Fibroblast of mammary gland (primary cell): ENCODE measurements at regions not wholly inside any gene's neighbourhood (a gene's known extent, or its start where the extent isn't known, plus 50 kb on each side); places are given as distances from the start of the nearest gene placed in this dataset.
"Not testable (repeated sequence)": the region's sequence is repeated elsewhere in the genome, so short reads cannot be mapped to it uniquely, and the experiment has no call there.

ENCODE experiments used
- DNase-seq: peaks from one replicate; pipeline ENCODE4 v3.0.0-alpha.2; 2010; ENCODE audit warnings: low read depth
- H3K4me3 ChIP-seq: 2 replicates; pipeline ENCODE4 v1.5.1; 2011; ENCODE audit warnings: low read depth, mild to moderate bottlenecking, low read length, moderate library complexity; ENCODE audit not compliant: control insufficient read depth
- TF ChIP-seq, protein P1 (sequence below): conservative IDR thresholded peaks from 2 replicates; pipeline ENCODE4 v1.5.1; 2011; ENCODE audit warnings: low read depth, low read length, inconsistent platforms; ENCODE audit not compliant: control insufficient read depth, insufficient read depth

DNA sequence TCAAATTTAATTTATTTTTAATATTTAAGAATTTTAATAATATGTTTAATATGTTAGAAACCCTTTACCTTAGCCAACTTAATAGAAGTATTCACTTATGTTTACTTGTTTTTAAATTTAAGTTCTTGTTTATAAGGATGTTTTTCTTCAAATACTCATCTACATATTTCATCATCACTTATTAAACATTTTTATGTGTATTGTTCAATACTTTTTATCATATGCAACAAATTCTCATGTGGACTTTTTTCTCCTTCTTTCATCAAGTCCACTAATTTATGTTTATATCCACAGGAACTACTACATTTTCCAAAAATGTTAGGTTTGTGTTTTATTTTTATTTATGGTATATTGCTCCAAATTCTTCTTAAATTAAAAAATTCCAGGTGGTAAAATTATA is 2113.1 kb upstream of the RAG2 start:
- TF ChIP-seq, protein P1, sequence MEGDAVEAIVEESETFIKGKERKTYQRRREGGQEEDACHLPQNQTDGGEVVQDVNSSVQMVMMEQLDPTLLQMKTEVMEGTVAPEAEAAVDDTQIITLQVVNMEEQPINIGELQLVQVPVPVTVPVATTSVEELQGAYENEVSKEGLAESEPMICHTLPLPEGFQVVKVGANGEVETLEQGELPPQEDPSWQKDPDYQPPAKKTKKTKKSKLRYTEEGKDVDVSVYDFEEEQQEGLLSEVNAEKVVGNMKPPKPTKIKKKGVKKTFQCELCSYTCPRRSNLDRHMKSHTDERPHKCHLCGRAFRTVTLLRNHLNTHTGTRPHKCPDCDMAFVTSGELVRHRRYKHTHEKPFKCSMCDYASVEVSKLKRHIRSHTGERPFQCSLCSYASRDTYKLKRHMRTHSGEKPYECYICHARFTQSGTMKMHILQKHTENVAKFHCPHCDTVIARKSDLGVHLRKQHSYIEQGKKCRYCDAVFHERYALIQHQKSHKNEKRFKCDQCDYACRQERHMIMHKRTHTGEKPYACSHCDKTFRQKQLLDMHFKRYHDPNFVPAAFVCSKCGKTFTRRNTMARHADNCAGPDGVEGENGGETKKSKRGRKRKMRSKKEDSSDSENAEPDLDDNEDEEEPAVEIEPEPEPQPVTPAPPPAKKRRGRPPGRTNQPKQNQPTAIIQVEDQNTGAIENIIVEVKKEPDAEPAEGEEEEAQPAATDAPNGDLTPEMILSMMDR, result no peak
- no peak overlapping the region for H3K4me3 ChIP-seq
- no peak for DNase-seq

DNA sequence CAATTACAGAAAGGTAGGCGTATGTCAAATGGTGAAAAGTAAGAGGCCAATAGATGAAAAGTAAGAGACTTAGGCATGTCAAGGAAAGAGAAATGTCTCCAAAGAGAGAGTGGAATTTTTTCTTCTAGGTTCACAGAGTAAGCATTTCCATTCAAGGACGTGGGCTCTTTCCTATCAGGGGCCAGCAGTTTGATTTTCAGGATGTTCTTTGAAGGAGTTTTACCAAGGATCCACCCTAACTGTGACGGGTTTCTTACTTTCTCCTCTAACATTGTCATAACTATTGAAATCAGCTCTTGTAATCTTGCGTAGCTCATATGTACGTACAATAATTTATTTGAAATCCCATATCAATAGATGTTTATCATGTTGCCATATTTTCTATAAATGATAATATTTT is 2112.2 kb upstream of the RAG2 start:
- no peak overlapping the region for H3K4me3 ChIP-seq
- DNase-seq, result no peak
- TF ChIP-seq, protein P1, result no peak

DNA sequence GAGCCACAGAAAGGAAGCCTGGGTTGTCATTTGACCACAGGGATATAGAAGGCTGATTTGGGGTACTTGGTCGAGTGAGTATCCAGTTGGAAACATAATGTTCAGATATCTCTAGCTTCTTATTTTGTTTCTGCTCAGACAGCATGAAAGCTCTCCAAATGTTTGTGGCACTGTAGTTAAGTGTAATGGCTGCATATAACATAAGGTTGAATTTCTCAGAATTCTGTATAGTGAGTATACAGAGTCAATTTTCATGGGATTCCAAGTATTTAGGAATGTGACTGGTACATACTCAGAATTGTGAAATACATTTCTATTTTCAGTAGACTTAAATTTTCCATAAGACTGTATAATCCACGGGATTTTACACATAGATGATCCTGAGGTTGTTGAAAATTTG is 2102.1 kb upstream of the RAG2 start:
- no peak overlapping the region for H3K4me3 ChIP-seq
- DNase-seq, result no peak
- TF ChIP-seq, protein P1, result no peak

GRCh38 chr11:38693306-38693705 is 2095.3 kb upstream of the RAG2 start:
- TF ChIP-seq, protein P1, result no peak
- DNase-seq, result no peak
- no peak overlapping the region for H3K4me3 ChIP-seq

- not testable (repeated sequence) for DNase-seq, H3K4me3 ChIP-seq
Observed at GRCh38 chr11:38690211-38690610, 2092.2 kb upstream of the RAG2 start.

DNA sequence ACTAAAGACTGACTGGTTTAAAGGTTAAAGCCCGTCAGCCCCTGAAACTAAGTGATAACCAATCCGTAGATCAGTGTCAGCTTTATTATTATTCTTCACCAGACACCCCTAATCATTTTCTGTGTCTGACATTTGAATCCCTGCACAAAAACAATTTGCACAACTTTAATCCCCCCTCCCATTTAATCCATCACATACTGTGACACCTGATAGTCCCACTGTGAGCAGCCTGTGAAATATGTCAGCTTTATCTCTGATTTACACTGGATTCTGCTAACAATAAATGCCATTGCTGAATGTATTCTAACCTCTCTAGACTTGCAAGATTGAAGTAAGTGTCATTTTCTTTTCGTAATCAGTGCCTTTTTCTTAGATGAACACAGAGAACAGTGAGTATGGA is 2089.0 kb upstream of the RAG2 start:
- TF ChIP-seq, protein P1, result no peak
- no peak for DNase-seq
- H3K4me3 ChIP-seq, result no peak overlapping the region

- TF ChIP-seq, protein P1, result no peak
- H3K4me3 ChIP-seq, result no peak overlapping the region
- no peak for DNase-seq
Observed at GRCh38 chr11:38683484-38683883, 2085.4 kb upstream of the RAG2 start.
